HG03139 (cell line): ENCODE measurements at regions not wholly inside any gene's neighbourhood (a gene's known extent, or its start where the extent isn't known, plus 50 kb on each side); places are given as distances from the start of the nearest gene placed in this dataset.

Experiments used
- ATAC-seq: cut with Tn5 transposase; IDR thresholded peaks from one replicate; pipeline ENCODE4 v1.9.1; 2021; ENCODE audit not compliant: unreplicated experiment

- ATAC-seq, result no peak
Measured at GRCh38 chr2:19686439-19686838, 215.3 kb downstream of the TTC32 start.

GRCh38 chr2:19685731-19686130 is 216.1 kb downstream of the TTC32 start:
- ATAC-seq, result no peak

- ATAC-seq, result no peak
Measured at GRCh38 chr2:19684516-19684915, 217.3 kb downstream of the TTC32 start.

GRCh38 chr2:19683556-19683955 is 218.2 kb downstream of the TTC32 start:
- ATAC-seq, result no peak

DNA sequence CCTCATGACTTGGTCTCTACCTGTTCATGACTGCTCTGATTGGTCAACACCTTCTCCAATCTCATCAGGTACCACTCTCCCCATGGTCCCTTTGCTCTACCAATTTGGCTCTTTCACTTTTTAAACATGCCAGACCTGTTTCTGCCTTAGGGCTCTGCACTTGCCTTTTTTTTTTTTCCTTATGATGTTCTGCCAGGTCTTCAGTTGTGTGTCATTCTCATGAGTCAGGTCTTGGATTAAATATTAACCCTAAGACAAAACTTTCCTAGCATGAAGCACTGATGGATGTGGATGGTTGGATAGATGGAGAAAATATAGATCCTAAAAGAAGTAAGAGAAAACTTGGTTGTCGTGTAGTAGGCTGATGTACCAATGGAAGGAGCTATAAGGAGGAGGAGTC is 219.3 kb downstream of the TTC32 start:
- ATAC-seq, result no peak

DNA sequence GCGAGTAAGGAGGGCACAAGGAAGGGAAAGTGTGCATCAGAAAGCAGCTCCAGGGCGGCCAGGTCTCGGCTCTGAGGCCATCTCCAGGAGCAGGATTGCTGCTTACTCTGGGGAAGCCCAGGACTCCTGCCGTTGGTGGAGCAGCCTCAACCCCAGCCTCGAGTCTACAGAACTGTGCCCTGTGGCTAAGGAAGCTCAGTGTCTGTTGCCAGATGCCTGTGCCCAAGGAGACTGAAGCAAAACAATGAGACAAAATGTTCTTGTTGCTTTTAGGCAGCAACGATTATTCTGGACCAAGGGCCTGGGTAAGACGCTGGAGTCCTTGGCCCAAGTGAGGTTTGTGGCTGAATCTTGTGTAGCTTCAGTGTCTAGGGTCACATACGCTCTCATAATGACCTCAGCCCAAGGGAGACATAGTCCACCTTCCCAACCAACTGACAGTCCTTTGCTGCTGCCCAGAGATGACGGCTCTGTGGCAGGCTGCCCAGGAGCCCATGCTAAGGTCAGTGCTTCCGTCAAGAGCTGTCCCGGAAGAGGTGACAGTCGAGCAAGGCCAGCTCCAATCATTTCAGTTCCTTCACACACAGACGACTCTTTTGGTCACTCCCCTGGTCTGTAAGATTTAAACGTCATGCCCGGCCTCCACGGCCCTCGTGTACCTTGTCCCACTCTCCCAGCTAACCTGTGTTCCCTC is 223.8 kb downstream of the TTC32 start:
- ATAC-seq, result no peak

DNA sequence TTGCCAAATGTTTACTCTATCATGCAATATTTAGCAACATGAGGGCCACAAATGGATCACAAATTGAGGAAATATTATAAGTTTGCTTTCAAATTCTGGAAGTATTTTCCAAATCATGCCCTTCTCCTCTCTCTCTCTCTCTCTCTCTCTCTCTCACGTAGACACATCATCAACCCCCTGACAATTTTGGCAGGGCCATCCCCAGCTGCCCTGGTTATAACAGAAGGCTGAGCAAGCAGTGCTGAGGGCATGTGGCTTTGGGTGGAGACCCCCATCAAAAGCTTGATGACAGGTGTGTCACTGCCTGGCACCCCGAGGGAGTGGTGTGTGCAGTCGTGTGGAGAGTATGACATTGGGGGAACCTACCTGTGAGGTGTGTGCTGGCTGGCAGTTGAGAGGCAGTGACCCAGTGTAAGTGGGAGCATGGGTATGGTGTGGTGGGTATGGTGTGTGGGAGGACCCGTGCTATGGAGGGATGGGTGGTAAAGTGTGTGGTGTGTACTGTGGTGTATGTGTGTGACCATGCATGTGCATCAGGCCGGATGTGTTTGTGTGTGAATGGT is 224.5 kb downstream of the TTC32 start:
- ATAC-seq, result no peak

GRCh38 chr2:19676770-19677169 is 225.0 kb downstream of the TTC32 start:
- no peak for ATAC-seq

DNA sequence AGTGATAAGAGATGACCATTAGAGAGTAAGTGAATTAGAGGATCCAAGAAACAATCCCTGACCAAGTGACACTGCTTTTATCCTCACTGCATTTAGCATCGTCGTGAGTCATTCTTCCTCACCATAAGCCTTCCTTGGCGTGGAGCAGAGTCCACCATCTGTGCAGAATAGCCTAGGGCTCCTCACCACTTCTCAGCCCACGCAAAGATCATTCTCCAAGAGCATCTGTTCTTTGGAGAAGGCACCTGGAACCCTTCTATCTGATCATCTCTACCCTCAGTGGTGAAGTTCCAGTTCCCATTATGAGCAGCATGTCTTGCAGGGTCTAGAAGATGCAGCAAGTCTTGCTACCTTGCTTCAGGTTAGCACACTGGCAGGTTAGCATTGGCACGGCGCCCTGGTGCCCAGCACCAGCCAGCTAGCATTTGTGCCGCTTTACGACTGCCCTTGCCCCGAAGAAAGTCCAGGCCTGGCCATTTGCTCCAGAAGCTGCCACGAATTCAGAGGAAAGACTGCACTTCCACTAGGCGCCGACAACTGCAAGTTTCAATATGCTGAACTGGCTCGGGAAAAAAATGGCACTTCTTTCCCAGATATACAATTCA is 225.8 kb downstream of the TTC32 start:
- ATAC-seq, result no peak

DNA sequence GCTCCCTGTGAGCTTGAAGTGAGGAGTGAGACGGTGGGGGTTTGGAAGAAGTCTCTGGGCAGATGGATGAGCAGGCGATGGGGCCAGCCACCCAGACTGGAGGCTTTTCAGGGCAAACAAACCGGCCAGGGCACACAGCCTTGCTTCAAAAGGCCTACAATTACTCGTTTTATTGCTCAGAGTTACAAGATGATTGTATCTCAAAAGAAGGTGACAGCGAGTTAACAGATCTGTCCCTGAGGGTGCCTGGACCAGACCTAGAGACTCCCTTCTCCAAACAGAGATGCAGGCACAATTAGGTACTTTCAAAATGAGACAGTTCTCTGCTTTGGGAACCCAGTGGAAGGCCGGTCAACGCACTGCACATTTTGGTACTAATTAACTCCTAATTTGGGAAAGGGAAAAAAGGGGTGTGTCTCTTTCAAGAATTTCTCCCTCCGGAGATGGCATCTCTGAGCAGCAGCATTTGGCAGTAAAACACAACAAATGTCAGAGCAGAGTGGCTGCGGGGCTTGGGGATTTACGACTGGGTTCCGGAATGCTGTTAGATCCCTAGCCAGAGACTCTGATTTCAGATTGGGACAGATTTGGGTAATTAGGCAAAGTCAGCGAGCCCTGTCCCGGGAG is 226.7 kb downstream of the TTC32 start:
- ATAC-seq, result no peak

GRCh38 chr2:19674051-19675002 is 227.5 kb downstream of the TTC32 start:
- ATAC-seq, result no peak

- ATAC-seq, result no peak
Measured at GRCh38 chr2:19673213-19673791, 228.5 kb downstream of the TTC32 start.

GRCh38 chr2:19671916-19672315 is 229.9 kb downstream of the TTC32 start:
- ATAC-seq, result no peak

- ATAC-seq, result no peak
Measured at GRCh38 chr2:19671311-19671710, 230.5 kb downstream of the TTC32 start.

DNA sequence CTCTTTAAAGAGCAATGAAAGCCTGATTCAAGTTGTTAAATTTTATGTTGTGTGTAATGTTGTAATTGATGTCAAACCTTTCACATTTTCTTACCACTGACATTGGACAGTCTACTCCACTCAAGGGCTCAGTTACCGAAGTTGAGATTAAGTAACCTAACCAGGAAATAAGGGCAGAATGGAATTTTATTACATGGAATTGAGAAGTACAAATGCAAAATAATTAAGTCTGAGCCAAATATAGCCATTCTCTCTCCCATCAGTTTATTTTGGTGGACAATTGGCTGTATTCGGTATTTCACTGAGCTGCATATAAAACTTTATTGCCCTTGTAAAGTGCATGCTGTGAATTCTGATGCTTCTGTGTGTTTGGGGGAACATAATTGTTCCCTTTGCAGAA is 231.5 kb downstream of the TTC32 start:
- no peak for ATAC-seq

- ATAC-seq, result no peak
Measured at GRCh38 chr2:19669559-19669958, 232.2 kb downstream of the TTC32 start.

- no peak for ATAC-seq
Measured at GRCh38 chr2:19669126-19669525, 232.7 kb downstream of the TTC32 start.

GRCh38 chr2:19667536-19667949 is 234.2 kb downstream of the TTC32 start:
- no peak for ATAC-seq

- ATAC-seq, result no peak
Measured at GRCh38 chr2:19667085-19667484, 234.7 kb downstream of the TTC32 start.

DNA sequence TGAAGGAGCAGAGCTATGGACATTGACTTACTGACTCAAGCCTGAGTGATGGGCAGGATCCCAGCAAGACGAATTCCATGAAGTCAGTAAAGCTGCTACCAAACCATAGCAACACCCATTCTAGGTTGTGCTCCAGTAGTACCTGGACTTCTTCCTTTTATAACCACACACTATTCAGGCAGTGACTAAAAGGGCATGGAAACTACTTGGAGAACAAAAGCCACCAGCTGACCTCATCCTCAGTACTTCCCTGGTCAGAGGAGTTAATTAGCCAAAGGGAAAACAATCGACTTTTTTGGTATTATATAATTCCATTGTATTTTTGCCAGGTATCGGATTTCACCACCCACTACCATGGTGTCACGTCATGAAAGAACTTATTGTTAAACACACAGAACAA is 237.1 kb downstream of the TTC32 start:
- no peak for ATAC-seq
